NOMO-1 treated with DMSO at 0.1 percent for 48 hours (cell line): ENCODE measurements at regions not wholly inside any gene's neighbourhood (a gene's known extent, or its start where the extent isn't known, plus 50 kb on each side); places are given as distances from the start of the nearest gene placed in this dataset.

Source experiments
- DNase-seq: peaks from one replicate; lab custom pipeline; 2025; ENCODE audit not compliant: unreplicated experiment; lab: John Stamatoyannopoulos, UW

- no peak for DNase-seq
These were observed 107.8 kb upstream of the ESR1 start for GRCh38 chr6:151699719-151700118.

GRCh38 chr6:151701911-151702562 lies 105.4 kb upstream of the ESR1 start:
- DNase-seq: no peak

- no peak for DNase-seq
These were observed 104.4 kb upstream of the ESR1 start for GRCh38 chr6:151702851-151703658.

GRCh38 chr6:151704383-151704782 lies 103.1 kb upstream of the ESR1 start:
- DNase-seq: no peak

DNA sequence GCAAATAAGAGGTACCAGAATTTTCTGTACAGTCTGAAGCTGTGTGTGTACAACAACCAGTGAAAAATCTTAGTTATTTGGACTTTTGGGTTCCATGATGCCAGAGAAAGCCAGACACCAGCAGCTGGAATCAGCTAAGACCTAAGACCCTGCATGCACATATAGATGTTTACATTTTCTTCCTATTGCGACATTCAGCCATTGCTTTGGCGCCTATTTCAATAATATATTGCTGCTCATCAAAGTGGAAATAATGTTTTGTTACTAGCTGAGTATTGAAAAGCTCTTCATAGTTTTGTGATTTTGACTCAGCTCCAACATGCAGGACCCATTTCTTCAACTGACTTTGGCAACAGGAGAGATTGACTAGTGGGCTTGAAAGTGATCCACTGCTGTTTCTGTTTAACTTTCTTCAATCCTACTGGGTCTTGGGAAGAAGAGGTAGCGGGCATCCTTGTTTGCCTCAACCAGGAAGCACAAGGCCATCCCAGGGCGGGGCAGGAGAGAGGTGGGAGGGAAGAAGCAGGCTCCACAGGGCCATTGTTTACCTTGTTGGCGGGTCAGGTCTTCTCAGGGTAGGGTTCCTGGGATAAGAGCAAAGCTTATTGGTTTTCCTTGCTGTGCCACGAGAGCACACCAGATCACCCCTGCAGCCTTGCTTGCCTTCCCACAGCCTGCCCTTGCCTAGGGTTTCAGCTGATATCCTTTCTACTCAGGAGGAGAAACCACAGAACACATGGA lies 101.3 kb upstream of the ESR1 start:
- DNase-seq: no peak

DNA sequence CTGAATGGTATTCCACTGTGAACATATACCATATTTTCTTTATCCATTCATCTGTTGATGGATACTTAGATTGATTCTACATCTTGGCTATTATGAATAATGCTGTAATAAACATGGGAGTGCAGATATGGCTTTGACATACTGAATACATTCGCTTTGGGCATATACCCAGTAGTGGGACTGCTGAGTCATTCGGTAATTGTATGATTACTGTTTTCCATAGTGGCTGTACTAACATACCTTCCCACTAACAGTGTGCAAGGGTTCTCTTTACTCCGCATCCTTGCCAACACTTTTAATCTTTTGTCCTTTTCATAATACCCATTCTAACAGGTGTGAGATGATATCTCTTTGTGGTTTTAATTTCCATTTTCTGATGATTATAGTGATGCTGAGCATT lies 98.2 kb upstream of the ESR1 start:
- no peak for DNase-seq

- DNase-seq: no peak
These were observed 91.0 kb upstream of the ESR1 start for GRCh38 chr6:151716526-151716932.

- DNase-seq: no peak
These were observed 88.4 kb upstream of the ESR1 start for GRCh38 chr6:151719070-151719469.

DNA sequence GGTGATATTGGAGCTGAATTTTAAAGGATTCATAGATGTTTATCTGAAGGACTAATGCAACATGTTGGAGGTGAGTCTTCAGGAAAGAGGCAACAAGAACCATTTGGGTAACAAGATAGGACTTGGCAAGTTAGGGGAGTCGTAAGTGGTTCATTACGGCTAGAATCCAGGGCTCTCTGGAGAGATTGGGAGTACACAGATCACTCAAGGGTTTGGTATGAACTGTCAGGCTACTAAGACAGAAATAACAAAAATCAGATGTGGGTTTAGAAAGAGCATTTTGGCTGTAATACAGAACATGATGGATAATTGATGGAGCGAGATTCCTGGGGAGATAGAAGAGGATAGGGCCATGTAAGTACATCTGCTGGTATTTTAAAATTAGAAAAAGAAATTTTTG lies 86.3 kb upstream of the ESR1 start:
- DNase-seq: no peak

GRCh38 chr6:151721671-151722070 lies 85.8 kb upstream of the ESR1 start:
- DNase-seq: no peak

DNA sequence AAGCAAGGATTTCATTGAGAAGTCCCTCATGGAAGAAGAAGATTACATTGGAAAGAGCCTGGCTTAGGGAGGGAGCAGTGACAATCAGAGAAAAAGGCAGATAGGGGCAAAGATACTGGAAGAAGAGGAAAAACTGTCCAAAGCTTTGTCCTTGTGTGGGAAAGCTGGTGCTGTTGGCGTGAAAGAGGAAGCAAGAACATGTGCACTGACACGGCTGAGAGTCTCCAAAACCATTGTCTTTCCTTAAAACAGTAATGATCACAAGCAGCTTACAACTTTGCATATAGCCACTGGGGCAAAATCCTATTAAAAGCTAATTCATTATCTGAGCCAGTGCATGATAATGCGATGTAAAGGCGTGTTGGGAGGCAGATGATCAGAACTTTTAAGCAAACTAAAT lies 85.1 kb upstream of the ESR1 start:
- DNase-seq: no peak

DNA sequence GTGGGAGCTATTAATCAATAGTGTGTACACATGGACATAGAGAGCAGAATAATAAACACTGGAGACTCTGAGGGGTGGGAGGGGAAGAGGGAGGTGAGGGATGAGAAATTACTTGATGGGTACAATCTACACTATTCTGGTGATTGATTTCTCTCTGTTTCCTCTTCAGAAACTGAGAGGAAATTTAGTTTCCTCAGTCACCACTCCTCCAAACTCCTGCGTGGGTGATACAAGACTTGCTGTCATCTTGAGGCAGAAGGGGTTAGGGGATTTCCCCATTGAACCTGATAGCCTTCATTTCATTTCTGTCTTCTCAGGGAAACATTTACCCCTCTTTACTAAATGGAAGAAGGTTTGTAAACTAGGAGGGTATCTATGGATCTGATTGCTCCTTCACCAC lies 84.3 kb upstream of the ESR1 start:
- DNase-seq: no peak

- no peak for DNase-seq
These were observed 77.5 kb upstream of the ESR1 start for GRCh38 chr6:151729829-151730495.

DNA sequence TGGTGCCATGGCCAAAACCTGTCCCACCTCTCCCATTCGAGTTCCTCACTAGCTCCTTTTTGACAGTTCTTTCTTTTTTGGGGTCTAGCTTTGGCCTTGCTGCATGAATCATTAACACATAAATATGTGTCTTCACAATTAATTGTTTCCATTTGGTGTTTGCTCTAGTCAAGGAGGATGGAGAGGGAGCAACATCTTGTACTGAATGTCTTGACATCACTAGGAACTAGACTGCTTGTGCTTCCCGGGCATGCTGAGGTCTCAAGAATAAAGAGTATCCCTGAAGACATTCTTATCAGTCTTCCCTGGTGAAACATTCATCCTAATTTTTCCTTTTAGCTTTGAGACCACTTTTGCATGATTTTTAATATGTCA lies 77.0 kb upstream of the ESR1 start:
- DNase-seq: no peak

GRCh38 chr6:151731313-151731712 lies 76.2 kb upstream of the ESR1 start:
- DNase-seq: no peak

DNA sequence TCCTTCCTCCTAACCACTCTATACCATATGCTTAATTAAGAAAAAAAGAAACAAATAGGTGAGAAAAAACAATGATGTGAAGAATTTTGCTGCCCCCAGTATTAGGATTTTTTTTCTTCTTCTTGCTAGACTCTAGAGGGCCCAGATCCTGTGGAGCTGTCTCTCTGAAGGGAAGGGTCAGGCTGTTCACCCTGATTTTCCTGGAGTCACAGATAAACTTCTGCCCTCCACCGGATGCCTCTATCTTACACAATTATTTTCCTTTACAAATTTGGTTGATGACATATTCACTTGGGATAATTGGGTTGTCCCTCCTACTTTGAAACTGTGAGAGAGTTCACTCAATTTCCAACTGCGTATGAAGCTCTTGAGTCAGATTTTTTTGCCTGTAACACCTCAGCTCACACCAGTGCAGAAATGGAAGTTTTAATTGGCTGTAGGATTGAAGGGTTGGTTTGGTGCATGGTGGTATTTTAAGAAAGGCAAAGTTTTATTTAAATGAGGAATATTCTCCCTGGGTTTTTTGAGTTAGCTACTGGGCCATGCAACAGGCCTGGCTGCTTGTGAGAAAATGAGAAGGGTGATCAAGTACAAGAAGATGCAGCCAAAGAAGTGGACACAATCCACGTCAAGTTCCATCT lies 73.7 kb upstream of the ESR1 start:
- no peak for DNase-seq

- no peak for DNase-seq
These were observed 69.2 kb upstream of the ESR1 start for GRCh38 chr6:151738267-151738666.

DNA sequence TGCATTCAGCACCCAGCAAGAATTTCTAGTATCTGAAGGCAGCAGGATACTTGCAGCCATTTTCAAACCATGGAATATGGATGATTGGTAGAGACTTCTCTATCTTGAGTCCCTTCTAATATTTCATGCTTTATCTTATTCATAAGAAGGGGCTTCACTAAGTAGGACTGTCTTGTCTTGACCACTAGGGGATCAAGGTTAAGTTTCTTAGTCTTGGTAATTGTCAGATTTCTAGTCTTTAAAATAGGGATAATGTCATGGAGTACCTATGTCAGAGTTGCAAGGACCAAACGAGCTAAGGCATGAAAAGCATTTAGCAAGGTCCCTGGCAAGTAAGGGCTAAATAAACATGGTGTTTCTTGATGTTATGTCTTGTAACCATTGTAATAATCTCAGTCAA lies 68.5 kb upstream of the ESR1 start:
- no peak for DNase-seq

- DNase-seq: no peak
These were observed 66.7 kb upstream of the ESR1 start for GRCh38 chr6:151740820-151741219.

DNA sequence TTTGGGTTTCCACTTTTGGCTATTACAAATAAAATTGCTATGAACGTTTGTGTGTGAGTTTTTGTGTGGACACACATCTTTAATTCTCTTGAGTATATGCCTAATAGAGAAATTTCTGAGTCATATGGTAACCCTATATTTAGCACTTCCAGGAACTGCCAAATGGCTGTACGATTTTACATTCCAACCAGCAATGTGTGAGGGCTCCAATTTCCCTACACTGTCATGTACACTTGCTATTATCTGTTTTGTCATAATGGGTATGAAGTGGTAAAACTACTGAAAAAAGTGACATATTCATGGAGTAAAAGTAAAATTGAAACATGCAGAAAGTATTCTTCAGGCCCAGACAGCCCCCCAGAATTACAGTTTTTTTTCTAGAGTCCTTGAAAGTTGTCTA lies 59.6 kb upstream of the ESR1 start:
- no peak for DNase-seq

- DNase-seq: no peak
These were observed 58.1 kb upstream of the ESR1 start for GRCh38 chr6:151749341-151749740.
